ENCODE measurements at regions not wholly inside any gene's neighbourhood (a gene's known extent, or its start where the extent isn't known, plus 50 kb on each side); places are given as distances from the start of the nearest gene placed in this dataset.
A peak's percentile ranks its signal among the peaks of the same experiment; 100 is the strongest.

DNA sequence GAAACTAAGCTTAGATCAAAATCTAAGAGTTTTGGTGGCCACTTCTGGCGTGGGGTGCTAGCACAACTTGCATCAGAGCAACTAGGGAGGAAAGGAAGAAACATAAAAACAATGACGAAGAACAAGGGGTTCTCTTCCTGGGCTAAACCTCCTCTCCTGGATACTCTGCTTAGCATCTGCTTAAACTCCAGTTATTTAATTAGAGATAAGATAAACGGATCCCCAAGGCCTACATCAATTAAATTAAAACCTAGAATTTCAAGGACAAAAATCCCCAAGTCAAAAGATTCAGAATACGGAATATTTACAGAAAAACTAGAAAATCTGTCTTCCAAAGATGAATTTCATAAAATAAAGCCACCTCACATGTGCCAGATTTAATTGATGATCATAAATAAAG lies 281.9 kb downstream of the SHOX2 start:
- DNase-seq (no peak), ATAC-seq (no peak)
- intact Hi-C loops (cut with DNase I), result no loop called here
- Histone ChIP-seq H3K27ac (no peak overlapping the region), H3K9me3 (peaks cover 0 to 21% (median 12%) of the 10 kb centered on the region in 11 donors), H3K36me3 (no peaks in the 10 kb centered on the region), H3K4me1 (no peaks in the 10 kb centered on the region), H3K4me3 (no peak overlapping the region), H3K27me3 (no peaks in the 10 kb centered on the region)
- no peak for TF ChIP-seq CTCF (IDR thresholded peaks at IDR 0.05)
- 64 to 72% methylated on average over 4 of the region's 4 CpGs for WGBS, 2 donors

DNA sequence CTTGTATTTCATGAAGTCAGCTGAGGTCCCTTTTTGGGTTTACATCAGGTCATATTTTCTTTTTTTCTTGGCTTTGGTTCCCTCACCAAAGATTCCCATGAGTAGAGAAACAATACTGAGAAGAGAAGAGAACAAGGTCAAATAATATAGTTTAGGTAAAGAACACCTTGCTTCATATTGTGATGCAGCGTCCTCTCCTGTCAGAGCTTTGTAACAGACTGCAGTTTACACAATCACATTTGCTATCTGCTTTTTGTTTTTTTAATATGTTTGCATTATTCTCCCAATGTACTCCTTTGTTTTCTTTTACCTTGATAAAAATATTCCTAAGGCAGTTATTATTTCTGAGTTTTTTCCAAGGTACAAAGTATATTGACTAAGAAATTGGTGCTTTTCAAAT lies 283.2 kb downstream of the SHOX2 start:
- no peaks in the 10 kb centered on the region for H3K27me3 ChIP-seq
- no peak for TF ChIP-seq CTCF (IDR thresholded peaks at IDR 0.05)
- DNase-seq (no peak), ATAC-seq (no peak)
- no peaks in the 10 kb centered on the region for H3K4me1 ChIP-seq
- no peaks in the 10 kb centered on the region for H3K36me3 ChIP-seq
- WGBS, 2 donors, result 81 to 84% methylated on average over 1 of the region's 1 CpG
- H3K4me3 ChIP-seq, result no peak overlapping the region
- H3K27ac ChIP-seq, result no peak overlapping the region
- peaks cover 0 to 8% (median 1%) of the 10 kb centered on the region in 11 donors for H3K9me3 ChIP-seq
- intact Hi-C loops (cut with DNase I), result no loop called here

GRCh38 chr3:157820157-157820517 lies 286.1 kb downstream of the SHOX2 start:
- no peaks in the 10 kb centered on the region for H3K36me3 ChIP-seq
- H3K4me3 ChIP-seq, result no peak overlapping the region
- TF ChIP-seq CTCF (IDR thresholded peaks at IDR 0.05), result no peak
- H3K27ac ChIP-seq, result no peak overlapping the region
- H3K27me3 ChIP-seq, result no peaks in the 10 kb centered on the region
- intact Hi-C loops (cut with DNase I), result no loop called here
- no peaks in the 10 kb centered on the region for H3K4me1 ChIP-seq
- DNase-seq, result no peak
- ATAC-seq, result no peak
- no peaks in the 10 kb centered on the region for H3K9me3 ChIP-seq

DNA sequence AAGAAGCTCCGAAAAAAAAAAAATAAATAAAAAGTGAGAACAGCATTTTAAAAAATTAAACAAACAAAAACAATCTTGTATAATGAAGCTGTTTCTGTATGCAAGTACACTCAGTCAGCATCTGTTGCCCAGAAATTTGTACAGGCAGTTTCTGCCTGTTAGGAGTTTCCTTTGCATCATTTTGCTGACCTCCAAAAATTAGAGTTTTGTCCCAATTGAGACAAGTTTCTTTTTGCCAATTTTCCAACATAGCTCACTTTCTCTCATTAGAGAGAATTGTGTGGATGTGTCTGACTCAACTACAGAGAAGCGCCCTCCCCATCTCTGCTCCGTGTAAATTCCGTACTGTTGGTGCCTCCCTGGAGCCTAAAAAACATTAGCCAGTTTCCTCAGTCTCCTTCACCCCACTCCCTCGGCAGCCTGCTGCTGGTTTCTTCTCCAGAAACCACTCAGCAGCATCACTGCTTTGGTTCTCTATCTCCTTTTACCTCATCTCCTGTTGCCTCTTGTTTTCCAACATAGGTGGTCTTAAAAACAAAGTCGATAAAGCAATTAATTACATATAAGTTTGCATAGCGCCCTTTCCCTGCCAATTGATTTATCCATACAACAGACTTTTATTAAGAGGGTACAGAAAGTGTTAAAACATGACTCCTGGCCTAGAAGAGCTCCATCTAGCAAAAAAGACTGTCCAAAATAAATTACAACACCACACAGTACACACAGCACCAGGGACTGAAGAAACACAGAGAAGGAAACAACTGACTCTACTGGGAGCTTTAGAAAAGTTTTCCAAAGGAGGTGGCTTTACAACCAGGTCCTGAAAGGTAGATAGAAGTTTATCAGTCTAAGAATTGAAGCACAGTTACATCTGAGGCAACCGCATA lies 286.7 kb downstream of the SHOX2 start:
- 44 to 47% methylated on average over 8 of the region's 8 CpGs for WGBS, 2 donors
- TF ChIP-seq CTCF (IDR thresholded peaks at IDR 0.05), result no peak
- Histone ChIP-seq H3K36me3 (no peaks in the 10 kb centered on the region), H3K27ac (no peak overlapping the region), H3K4me1 (no peaks in the 10 kb centered on the region), H3K27me3 (no peaks in the 10 kb centered on the region), H3K9me3 (no peaks in the 10 kb centered on the region), H3K4me3 (no peak overlapping the region)
- ATAC-seq (peak in 1 of 8 donors; percentile 56), DNase-seq (no peak)
- intact Hi-C loops (cut with DNase I), result no loop called here

Data from heart right ventricle (tissue), 16 donors.